ENCODE measurements at regions not wholly inside any gene's neighbourhood (a gene's known extent, or its start where the extent isn't known, plus 50 kb on each side); places are given as distances from the start of the nearest gene placed in this dataset.

DNA sequence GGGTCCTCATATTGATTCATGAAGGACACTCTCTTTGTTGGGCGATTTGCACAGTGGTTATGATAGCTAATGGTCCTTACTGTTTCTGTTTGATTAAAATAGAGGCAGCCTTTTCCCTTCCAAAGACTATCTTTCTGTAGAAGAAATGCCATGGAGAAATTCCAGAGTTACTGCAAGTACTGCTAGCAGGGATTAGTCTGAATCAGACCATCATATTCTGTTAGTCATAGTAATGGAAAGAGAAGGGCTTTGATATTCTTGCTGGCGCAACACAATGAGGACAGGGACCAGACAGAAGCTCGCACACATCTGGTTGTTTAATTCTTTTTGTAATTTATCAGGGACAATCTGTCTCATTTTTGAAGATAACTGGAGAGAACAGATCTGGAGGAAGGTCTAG, 304.5 kb upstream of the FZD8 start:
- no peak overlapping the region for H2AFZ ChIP-seq (ENCODE audit: low read length)
- H3K9ac ChIP-seq (ENCODE audit: insufficient read depth, low read length), result no peak overlapping the region
- no peaks in the 10 kb centered on the region for H3K27me3 ChIP-seq (ENCODE audit: control insufficient read depth, insufficient read depth, low read length)
- no peaks in the 10 kb centered on the region for H3K4me1 ChIP-seq (ENCODE audit: control insufficient read depth, extremely low read depth, insufficient read depth, low read length)
- TF ChIP-seq, protein P1, sequence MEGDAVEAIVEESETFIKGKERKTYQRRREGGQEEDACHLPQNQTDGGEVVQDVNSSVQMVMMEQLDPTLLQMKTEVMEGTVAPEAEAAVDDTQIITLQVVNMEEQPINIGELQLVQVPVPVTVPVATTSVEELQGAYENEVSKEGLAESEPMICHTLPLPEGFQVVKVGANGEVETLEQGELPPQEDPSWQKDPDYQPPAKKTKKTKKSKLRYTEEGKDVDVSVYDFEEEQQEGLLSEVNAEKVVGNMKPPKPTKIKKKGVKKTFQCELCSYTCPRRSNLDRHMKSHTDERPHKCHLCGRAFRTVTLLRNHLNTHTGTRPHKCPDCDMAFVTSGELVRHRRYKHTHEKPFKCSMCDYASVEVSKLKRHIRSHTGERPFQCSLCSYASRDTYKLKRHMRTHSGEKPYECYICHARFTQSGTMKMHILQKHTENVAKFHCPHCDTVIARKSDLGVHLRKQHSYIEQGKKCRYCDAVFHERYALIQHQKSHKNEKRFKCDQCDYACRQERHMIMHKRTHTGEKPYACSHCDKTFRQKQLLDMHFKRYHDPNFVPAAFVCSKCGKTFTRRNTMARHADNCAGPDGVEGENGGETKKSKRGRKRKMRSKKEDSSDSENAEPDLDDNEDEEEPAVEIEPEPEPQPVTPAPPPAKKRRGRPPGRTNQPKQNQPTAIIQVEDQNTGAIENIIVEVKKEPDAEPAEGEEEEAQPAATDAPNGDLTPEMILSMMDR (conservative IDR thresholded peaks at IDR 0.05 in 1 of 2, IDR thresholded peaks at IDR 0.05 in 1 of 2; ENCODE audit: low read depth in 1 of 2, low read length in 2 of 2), result no peak
- TF ChIP-seq EZH2 (IDR thresholded peaks at IDR 0.05; ENCODE audit: low read length, missing control alignments), result no peak
- no peak overlapping the region for H3K4me3 ChIP-seq (replicated peaks in 1 of 4; ENCODE audit: control extremely low read depth in 1 of 4, insufficient read depth in 1 of 4, low read depth in 3 of 4, low read length in 4 of 4)
- H3K9me3 ChIP-seq (ENCODE audit: control insufficient read depth, insufficient read depth, low read depth, low read length), result no peaks in the 10 kb centered on the region
- H3K27ac ChIP-seq (ENCODE audit: insufficient read depth, low read length), result no peak overlapping the region
- H3K79me2 ChIP-seq (ENCODE audit: control insufficient read depth, insufficient read depth, low read length), result no peaks in the 10 kb centered on the region
- DNase-seq (ENCODE audit: low read depth in 2 of 2), result no peak
- H3K4me2 ChIP-seq (ENCODE audit: extremely low read depth, insufficient read depth, low read length), result no peak overlapping the region
- no peaks in the 10 kb centered on the region for H4K20me1 ChIP-seq (ENCODE audit: control insufficient read depth, extremely low read depth, insufficient read depth, low read length)
- H3K36me3 ChIP-seq (ENCODE audit: control insufficient read depth, insufficient read depth, low read length), result no peaks in the 10 kb centered on the region

DNA sequence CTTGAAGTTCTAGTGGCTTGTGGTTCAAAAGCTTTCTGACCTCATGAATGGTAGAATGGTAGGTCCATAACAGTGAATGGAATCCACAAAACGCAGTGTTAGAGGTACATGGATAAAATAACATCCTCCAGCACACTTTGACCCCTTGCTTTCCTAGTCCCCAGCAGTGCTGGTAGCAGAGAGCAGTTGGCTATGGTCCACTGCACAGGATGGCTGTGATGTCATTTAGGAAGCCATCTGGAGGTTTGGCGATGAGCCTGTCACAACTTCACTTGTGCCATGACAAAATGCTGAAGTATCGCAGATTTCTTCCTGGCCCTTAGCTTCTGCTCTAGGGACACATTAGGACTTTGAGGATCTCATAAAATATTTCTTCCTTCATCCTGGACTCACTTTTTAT, 300.0 kb upstream of the FZD8 start:
- Histone ChIP-seq H3K9me3 (ENCODE audit: control insufficient read depth, insufficient read depth, low read depth, low read length) (no peaks in the 10 kb centered on the region), H3K27me3 (ENCODE audit: control insufficient read depth, insufficient read depth, low read length) (no peaks in the 10 kb centered on the region), H3K9ac (ENCODE audit: insufficient read depth, low read length) (no peak overlapping the region), H3K4me2 (ENCODE audit: extremely low read depth, insufficient read depth, low read length) (no peak overlapping the region), H3K4me1 (ENCODE audit: control insufficient read depth, extremely low read depth, insufficient read depth, low read length) (no peaks in the 10 kb centered on the region), H3K36me3 (ENCODE audit: control insufficient read depth, insufficient read depth, low read length) (no peaks in the 10 kb centered on the region), H3K27ac (ENCODE audit: insufficient read depth, low read length) (no peak overlapping the region), H3K79me2 (ENCODE audit: control insufficient read depth, insufficient read depth, low read length) (no peaks in the 10 kb centered on the region), H2AFZ (ENCODE audit: low read length) (no peak overlapping the region), H4K20me1 (ENCODE audit: control insufficient read depth, extremely low read depth, insufficient read depth, low read length) (no peaks in the 10 kb centered on the region), H3K4me3 (replicated peaks in 1 of 4; ENCODE audit: control extremely low read depth in 1 of 4, insufficient read depth in 1 of 4, low read depth in 3 of 4, low read length in 4 of 4) (no peak overlapping the region)
- no peak for DNase-seq (ENCODE audit: low read depth in 2 of 2)
- TF ChIP-seq, protein P1 (conservative IDR thresholded peaks at IDR 0.05 in 1 of 2, IDR thresholded peaks at IDR 0.05 in 1 of 2; ENCODE audit: low read depth in 1 of 2, low read length in 2 of 2), result no peak
- TF ChIP-seq EZH2 (IDR thresholded peaks at IDR 0.05; ENCODE audit: low read length, missing control alignments), result no peak

DNA sequence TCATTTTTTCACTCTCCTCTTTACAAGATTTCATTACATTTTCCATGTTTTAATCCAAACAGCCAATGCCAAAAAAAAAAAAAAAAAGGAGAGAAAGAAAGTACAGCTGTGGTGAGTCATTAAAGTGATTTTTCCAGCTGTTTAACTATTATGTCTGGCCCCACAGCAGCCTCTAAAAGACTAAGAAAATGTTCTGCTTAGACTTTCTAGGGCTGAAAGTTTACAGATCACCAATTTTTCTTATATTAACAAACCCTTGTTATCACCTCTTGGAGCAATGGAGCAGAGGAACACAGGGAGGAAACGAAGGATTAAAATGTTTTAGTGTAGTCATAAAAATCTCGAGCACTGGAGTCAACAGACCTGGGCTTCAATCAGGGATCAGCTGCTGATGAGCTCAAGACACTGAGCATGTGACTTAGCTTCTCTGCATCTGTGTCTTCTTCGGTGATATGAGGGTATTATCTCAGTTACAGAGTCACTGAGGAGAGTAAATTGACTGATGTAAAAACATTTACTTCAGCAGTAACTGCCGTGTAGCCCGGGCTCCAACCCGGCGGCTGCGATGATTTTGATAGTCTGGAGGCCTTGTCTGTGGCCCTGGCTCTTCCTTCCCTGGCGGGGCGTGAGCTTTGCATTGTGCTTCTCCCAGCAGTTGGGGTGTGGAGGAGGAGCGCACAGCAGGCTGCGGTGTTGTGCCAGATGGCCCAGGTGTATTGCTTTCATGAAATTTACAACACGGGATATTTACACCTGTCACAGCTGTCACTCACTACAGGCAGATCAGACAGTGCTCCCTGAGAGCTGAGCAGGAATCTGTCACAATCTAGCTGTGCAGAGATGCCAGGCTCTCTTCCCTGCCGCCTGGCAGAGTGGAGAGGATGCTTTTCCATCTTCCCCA, 298.3 kb upstream of the FZD8 start:
- Histone ChIP-seq H2AFZ (ENCODE audit: low read length) (no peak overlapping the region), H3K27ac (ENCODE audit: insufficient read depth, low read length) (no peak overlapping the region), H4K20me1 (ENCODE audit: control insufficient read depth, extremely low read depth, insufficient read depth, low read length) (no peaks in the 10 kb centered on the region)

More for the DNA sequence above, 298.3 kb upstream of the FZD8 start:
- H3K9ac ChIP-seq (ENCODE audit: insufficient read depth, low read length), result no peak overlapping the region
- no peak for TF ChIP-seq EZH2 (IDR thresholded peaks at IDR 0.05; ENCODE audit: low read length, missing control alignments)
- TF ChIP-seq, protein P1 (conservative IDR thresholded peaks at IDR 0.05 in 1 of 2, IDR thresholded peaks at IDR 0.05 in 1 of 2; ENCODE audit: low read depth in 1 of 2, low read length in 2 of 2), result no peak
- H3K27me3 ChIP-seq (ENCODE audit: control insufficient read depth, insufficient read depth, low read length), result no peaks in the 10 kb centered on the region
- H3K79me2 ChIP-seq (ENCODE audit: control insufficient read depth, insufficient read depth, low read length), result no peaks in the 10 kb centered on the region
- no peaks in the 10 kb centered on the region for H3K36me3 ChIP-seq (ENCODE audit: control insufficient read depth, insufficient read depth, low read length)
- no peak overlapping the region for H3K4me3 ChIP-seq (replicated peaks in 1 of 4; ENCODE audit: control extremely low read depth in 1 of 4, insufficient read depth in 1 of 4, low read depth in 3 of 4, low read length in 4 of 4)
- H3K4me1 ChIP-seq (ENCODE audit: control insufficient read depth, extremely low read depth, insufficient read depth, low read length), result no peaks in the 10 kb centered on the region
- peak in 1 of 2 donors; percentile 64 for DNase-seq (ENCODE audit: low read depth in 2 of 2)
- H3K9me3 ChIP-seq (ENCODE audit: control insufficient read depth, insufficient read depth, low read depth, low read length), result no peaks in the 10 kb centered on the region
- no peak overlapping the region for H3K4me2 ChIP-seq (ENCODE audit: extremely low read depth, insufficient read depth, low read length)

All from fibroblast of lung (primary cell).